GM21447 (cell line): ENCODE measurements at regions not wholly inside any gene's neighbourhood (a gene's known extent, or its start where the extent isn't known, plus 50 kb on each side); places are given as distances from the start of the nearest gene placed in this dataset.
A peak's percentile ranks its signal among the peaks of the same experiment; 100 is the strongest.

Source experiments
- ATAC-seq: cut with Tn5 transposase; IDR thresholded peaks from one replicate; pipeline ENCODE4 v1.9.1; 2021; ENCODE audit not compliant: unreplicated experiment

DNA sequence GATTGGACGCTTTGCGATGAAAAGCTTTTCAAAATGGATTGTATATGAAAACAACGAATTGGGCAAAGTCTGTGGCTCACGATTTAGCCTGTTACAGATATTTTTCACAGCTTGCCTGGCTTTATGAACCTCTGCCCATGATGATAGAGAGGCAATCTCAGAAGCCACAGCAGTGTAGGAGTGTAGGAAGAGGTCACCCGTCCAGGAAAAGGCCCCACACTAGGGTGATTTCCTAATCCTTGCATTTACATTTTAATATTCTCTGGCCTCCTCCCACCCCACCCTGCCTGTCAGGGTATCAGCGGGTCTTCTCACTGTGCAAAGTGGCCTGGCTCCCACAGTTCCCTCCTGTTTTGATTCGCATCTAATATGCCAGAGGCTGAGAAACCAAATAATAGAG, 81.8 kb upstream of the FOXN3 start:
- no peak for ATAC-seq

DNA sequence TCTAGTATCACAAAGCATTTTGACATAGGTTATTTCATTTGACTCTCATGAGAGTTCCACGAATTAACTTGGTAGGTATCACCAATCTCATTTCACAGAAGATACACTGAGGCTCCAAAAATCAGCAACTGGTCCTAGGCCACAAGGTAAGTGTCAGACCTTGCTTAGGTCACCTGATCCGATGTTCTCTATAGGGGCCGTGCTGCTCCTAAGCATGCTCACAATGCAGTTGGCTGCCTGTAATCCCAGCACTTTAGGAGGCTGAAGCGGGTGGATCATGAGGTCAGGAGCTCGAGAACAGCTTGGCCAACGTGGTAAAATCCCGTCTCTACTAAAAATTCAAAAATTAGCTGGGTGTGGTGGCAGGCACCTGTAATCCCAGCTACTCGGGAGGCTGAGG, 78.7 kb upstream of the FOXN3 start:
- ATAC-seq: no peak

DNA sequence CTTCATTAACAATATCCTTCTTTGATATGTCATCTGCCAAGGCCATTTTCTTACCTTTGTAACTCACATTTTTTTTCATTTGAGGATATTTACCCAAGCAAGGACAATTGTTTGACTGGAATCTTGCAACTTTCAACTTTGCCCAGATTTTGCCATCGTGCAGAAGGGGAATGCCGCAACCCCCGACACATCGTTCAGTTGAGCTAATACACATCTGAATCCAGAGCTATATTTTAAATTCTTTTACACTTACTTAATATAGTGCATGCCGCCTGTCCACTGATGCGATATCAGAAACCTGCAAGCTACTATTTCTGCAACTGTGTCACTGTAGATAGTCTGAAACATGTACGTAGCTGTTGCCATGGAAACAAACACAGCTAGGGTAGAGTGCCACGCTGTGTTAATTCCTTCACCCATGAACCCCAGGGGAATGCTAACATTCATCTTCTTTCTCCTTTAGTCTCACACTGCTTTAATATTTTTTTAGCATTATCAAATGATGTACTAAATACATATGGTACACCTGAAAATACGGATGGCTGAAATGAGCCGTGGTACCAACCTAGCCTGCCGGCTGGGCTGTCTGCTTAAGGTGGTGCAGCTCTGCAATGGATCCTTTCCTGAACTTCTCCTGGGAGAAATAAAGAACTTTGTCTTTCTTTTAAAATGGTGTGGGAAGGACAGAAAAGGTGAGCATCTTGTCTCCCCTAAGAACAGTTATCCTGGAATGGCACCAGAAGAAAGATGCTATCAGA, 77.0 kb upstream of the FOXN3 start:
- ATAC-seq: peak; percentile 93

DNA sequence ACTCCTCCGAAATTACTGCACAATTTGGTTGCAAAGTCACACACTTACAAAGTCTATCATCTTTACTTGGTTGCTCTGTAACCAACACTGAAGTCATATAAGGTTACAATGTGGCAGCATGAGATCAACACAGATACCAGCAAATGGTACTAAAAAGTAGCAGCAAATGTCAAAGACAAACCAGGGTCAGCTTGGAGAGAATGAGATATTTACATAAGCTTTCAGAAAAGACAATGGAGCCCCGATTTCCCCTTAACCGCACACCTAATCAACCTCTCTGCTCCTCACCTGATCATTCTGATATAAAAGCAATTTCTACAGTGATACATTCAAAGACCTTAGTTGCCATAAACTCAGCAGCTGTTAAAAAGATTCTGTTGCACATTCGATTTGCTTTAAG, 76.4 kb upstream of the FOXN3 start:
- no peak for ATAC-seq

DNA sequence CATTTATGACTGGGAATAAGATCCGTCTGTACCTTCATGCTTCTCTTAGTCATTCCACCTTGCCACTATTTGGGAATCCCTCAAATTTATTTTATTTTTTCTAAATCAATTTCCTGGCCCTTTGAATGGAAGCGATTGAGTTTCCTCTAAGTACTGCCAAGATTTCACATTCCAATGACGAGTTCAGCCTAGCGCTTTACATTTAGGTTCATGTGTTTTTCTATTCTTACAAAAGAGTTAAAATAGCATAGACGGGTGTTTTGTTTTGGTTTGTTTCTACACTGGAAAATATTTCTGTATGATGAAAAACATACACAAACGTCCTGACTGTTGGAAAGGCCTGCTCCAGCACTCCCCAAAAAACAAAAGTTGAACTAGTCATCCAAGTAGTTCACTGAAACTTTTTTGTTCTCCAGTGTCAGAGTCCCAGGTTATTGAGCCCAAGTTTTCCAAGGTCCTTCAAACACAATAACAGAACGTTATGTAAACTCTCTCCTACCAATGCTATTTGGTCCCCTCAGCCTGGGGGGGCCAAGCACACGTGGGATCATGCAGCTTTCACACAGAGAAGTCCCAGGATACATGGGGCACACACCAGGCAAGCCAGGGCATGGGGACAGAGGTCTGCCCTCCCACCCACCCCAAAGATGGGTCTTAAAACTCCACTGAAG, 74.8 kb upstream of the FOXN3 start:
- no peak for ATAC-seq

DNA sequence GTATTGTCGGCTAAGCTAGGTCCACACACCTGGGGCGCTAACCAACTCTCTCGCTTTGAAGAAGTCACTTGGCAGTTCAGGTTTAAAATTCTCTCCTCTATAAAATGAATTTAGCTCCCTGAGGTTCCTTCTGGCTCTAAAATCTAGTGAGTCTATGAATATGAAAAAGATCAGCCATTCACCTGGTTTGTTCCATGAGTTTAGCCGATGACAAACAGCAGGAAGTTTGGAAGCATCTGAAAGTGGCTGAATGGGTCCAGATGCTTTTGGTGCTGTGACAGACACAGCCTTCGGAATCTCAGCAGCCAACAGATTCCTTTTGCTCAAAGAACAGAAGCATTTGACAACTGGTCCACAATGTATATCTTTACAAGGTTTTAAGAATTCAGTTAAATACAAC, 73.4 kb upstream of the FOXN3 start:
- ATAC-seq: no peak

DNA sequence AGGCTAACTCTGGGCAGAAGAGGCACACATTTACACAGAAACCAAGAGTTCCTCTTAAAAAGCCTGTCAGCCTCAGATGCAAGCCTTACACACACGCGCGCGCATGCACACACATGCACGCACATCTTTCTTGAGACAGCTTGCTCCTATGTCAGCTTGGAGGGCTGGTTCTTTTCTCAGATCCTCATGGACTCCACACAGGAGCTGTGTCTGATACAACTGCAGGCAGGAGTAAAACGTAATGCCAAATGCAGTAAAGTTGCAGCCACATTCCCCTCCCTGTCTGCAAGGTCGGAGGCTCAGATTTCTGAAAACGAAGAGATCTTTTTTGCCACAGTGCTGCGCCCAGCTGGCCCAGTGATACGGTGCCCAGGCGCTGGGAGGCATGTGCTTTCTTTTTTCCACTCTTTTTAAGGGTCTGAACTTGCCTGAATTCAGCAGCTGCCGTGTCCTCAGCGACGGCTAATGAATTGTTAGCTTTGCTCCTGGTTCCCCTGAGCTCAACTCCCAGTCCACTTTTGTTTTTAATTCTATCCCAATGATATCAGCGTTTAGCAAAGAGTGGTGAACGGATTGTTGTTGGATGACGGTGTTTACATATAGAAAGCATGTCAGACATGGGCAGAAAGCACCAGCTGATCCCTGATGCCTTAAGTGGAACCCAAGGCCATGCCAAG, 72.9 kb upstream of the FOXN3 start:
- ATAC-seq: no peak

DNA sequence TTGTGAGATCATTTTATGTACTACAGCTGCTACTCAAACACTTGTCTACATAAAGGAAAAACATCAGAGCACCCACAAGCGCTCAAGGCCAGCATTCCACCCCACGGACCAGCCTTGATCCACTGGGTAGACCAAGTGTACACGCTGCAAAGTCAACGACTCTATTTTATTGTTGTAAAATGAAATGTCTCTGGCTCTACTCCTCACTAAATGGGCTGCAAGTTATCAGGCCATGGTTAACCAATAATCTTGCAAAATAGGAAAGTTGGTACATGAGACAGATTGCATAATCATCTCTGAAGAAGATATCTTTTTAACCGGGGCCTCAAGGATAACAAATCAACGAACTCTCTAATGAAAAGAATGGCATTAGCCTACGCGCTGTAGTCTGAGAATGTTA, 69.9 kb upstream of the FOXN3 start:
- ATAC-seq: no peak

DNA sequence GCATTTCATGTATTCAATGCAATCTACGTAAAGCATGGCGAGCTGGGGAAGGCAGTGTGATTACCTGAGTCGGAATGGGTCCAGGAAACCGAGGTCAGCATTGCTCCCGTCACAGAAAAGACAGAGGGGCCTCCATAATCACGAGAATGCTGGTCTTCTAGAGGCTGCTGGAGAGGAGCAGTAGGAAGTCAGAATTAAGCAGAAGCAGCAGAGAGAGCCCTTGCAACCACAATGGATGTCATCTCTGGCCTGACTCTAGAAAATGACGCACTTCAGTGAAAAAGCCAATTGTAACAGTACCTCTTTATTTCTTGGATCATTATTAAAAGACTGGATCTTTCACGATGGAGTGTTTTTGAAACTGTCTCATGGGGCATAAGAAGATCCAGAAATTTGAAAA, 69.5 kb upstream of the FOXN3 start:
- no peak for ATAC-seq

DNA sequence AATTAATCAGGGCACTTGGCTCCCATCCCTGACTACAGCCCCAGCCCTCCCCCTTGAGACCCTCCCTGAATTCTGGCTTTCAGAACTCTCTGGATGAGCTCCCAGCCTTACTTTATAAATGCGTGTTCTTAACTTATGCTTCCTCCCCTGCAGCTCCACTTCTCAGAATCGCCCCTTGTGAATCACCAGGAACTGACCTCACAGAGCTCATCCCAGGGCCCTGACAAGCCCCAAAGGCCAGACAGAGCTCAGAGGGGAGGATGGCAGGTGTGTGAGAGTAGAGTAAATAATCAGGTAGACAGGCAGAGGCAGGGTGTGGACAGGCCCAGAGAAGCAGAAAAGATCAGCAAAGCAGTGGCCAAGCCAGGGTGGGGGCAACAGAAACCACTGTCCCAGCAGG, 68.2 kb upstream of the FOXN3 start:
- ATAC-seq: no peak

DNA sequence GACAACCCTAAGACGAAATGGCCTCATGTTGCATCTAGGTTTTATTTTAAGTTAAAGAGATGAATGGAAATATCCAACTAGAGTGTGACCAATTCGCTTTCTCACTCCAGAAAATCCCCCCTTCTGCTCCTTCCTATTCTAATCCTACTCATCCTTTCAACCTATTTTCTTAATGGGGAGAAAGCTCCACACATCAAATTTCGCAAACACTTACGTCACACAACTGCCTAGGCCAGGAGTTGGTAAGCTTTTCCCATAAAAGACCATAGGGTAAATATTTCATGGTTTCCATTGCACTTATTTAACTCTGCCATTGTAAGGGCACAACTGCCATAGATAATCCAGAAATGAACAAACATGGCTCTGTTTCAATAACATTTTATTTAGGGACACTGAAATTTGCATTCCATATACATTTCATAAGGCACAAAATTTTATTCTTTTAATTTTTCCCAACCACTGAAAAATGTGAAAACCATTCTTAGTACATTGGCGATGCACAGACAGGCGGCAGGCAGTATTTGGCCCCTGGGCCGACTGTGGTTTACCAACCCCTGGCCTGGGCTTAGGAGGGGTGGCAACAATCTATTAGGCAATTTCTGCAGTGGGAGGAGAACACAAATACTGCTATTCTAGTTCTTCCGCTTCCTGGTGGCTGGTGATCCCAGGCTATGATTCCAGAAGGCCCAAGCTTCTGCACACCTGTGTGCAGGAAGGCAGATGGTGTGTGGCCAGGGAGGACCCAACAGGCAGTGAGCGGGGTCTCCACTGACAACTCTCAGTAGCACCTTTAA, 67.2 kb upstream of the FOXN3 start:
- no peak for ATAC-seq

DNA sequence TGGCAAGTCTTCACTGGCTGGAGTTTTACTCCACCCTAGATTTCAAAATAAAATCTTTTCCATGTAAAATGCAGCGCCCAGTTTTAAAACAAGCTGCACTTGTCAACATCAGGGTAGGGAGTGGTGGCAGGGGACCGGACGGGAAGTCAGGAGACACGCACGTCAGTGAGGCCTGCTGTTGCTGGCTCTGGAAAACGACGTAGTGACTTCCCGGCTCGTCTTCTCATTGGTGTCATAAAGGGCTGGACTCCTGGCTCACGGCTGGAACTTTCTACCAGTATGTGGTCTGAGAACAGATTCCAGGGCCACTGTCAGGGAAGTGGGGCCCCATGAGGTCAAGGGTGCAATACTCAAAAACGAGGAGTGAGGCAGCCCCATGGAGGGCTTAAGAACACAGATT, 64.2 kb upstream of the FOXN3 start:
- ATAC-seq: no peak

DNA sequence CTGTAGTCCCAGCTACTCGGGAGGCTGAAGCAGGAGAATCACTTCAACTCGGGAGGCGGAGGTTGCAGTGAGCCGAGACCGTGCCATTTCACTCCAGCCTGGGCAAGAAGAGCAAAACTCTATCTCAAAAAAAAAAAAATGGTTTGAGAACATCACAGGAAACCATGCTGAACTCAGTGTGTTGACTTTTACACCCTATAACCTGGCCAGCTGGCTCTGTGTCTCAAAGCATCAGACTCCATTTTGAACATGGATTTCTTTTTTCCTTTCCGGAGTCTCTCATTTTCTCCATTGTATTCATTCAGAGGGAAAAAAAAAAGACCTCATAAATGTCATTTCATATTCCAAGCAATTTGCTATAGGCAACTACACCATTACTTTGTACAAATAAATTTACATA, 63.2 kb upstream of the FOXN3 start:
- no peak for ATAC-seq

DNA sequence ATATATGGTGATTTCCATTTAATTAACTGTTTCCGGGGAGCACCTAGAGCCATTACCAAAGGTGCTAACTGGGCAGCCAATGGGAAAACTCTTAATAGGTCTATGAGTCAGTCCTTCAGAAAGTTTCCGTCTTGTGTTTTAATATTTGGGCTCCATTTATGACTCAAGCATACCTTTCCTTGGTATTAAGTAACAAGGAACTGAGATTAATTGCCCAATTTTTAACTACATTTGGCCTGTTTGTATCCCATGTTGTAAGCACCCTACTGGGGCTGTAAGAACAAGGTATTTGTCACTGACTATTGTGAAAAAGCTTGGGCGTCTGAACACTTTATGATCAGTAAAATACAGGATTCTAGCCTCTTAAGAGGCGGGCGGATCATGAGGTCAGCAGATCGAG, 62.8 kb upstream of the FOXN3 start:
- ATAC-seq: no peak

DNA sequence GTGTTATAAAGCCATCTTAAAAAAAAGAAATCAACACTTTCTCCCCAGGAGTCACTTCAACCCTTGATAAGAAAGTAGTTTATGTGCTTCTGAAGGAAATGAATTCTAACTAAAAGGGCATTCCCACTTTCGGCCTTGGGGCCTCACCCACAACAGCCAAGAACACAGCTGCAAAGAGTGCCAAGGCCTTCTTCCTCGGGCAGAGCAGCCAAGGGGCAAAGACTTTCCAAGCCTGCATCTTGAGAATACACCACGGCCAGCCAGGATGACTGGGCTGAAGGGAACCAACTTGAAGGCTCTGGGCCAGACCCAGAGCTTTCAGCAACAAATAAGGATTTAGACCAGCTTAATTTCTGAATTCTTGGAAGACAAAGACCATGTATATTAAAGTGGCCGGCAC, 60.4 kb upstream of the FOXN3 start:
- no peak for ATAC-seq

DNA sequence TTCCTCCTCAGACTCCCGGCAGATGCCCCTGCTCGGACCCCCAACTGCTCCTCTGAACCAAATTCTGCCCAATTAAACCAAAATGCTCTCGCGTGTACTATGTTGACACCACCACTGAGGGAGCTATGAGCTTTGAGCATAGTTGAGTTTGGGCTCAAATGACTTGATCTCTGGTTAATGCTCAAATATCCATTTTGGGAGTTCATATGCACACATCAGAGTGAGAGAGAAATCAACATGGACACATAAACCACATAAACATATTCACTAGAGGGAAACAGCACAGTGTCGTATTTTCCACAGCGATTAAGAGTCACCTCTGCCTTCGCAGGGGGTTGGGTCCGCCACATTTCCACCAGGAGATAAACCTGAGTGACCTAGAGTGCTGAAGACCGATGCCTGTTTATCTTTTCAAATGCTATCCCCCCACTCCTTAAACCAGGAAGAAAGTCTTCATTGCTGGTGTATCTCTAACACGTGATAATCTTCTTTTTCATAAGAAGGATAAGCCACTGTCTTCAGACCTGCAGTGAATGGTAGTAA, 59.4 kb upstream of the FOXN3 start:
- no peak for ATAC-seq

DNA sequence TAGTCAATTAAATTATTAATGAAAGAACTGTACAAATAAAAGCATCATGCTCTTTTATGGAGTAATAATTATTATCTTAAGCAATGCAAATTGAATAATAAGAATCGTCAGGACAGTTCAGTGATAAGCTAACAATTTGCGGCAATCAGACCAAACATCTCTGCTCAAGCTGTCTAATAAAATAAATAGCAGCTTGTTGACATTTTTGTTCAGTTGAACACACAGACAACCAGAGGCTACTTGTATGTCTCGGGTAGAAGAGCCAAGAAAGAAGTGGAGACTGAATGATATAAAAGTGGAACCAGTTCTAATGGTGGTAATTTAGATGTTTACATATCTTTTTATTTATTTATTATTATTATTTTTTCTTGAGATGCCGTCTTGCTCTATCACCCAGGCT, 57.4 kb upstream of the FOXN3 start:
- ATAC-seq: no peak

DNA sequence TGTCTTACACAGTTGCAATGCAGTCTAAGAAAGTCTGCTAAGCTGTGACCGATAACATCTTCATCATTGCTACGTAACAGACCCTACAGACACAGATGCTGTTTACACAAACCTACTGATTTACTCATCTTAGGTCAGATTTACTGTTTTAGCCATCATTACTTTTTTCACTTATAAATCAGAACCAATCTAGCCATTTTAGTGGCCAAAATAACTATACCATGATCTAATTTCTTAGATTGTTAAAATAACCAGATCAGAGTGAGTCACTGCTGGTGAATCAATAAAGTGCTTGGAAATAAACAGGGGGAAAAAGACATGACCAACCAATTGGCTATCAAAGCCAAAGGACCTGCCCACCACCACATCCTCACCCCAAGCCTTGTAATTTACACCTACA, 57.0 kb upstream of the FOXN3 start:
- ATAC-seq: no peak

DNA sequence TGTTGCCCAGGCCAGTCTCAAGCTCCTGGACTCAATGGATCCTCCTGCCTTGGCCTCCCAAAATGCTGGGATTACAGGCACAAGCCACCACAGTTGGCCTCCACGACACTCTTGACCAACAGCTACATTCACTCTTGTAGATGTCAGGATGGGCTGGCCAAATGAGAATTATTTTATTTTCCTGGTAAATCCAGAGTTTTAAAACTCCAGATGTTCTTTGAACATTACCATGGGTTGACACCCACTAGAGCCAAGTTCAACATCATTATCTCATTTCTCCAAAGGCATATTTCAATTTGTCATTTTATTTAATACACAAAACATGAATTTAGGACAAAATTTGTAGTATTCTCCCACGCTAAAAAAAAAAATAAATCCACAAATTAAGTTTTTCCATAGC, 56.5 kb upstream of the FOXN3 start:
- ATAC-seq: no peak

DNA sequence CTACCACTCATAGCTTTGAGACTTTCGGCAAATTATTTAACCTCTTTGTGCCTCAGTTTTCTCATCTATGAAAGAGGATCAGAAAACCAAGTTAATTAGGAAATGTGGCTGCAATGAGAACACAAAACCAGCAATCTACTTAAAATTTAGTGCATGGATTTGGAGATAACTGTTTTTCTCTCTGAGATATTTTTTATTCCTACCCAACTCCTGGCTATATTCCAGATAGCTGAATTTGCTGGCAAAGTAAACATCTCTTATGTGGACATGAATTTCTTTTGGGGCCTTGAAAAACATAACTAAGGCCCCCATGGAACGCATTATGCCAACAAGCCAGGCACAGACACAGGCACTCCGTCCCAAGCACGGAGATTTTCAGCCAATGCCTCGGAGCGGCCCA, 53.4 kb upstream of the FOXN3 start:
- ATAC-seq: no peak
